ENCODE measurements at regions not wholly inside any gene's neighbourhood (a gene's known extent, or its start where the extent isn't known, plus 50 kb on each side); places are given as distances from the start of the nearest gene placed in this dataset.

DNA sequence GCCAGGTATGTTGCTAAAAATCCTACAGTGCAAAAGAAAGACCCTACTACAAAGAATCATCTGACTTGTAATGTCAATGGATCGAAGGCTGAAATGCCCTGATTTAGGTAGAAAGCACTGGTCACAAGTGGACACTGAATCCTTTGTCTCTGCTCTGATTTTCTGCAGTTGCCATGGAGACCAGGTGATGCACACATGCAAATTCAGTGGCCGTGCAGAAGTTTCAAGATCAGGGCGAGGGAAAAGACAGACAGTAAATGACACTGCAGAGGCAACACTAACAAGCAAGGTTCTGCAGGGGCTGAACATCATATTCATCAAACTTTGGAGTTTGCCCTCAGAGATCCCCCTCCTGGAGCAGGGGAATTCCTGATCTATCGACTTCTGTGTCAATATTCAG, 370.3 kb upstream of the TMEM132C start:
- no peak overlapping the region for H3K4me3 ChIP-seq (ENCODE audit: low read length)
- no peaks in the 10 kb centered on the region for H3K79me2 ChIP-seq (replicated peaks; ENCODE audit: insufficient read depth, low read length)
- TF ChIP-seq CTCF (IDR thresholded peaks at IDR 0.05; ENCODE audit: poor library complexity, severe bottlenecking), result no peak
- H3K4me2 ChIP-seq (ENCODE audit: low read length), result no peak overlapping the region
- H3K9ac ChIP-seq (ENCODE audit: low read length), result no peak overlapping the region
- H3K27me3 ChIP-seq (ENCODE audit: insufficient read depth, low read depth, low read length), result no peaks in the 10 kb centered on the region
- no peak overlapping the region for H2AFZ ChIP-seq (ENCODE audit: low read depth, low read length)
- H3K9me2 ChIP-seq (ENCODE audit: insufficient read depth, low read length), result no peaks in the 10 kb centered on the region
- H3K36me3 ChIP-seq (ENCODE audit: insufficient read depth, low read length), result no peaks in the 10 kb centered on the region
- H3K9me3 ChIP-seq (ENCODE audit: low read length), result no peaks in the 10 kb centered on the region
- no peaks in the 10 kb centered on the region for H4K20me1 ChIP-seq (ENCODE audit: insufficient read depth)
- no peaks in the 10 kb centered on the region for H3F3A ChIP-seq (ENCODE audit: insufficient read depth, low read length, poor library complexity, severe bottlenecking)
- peak overlapping the region; percentile 6 for H3K27ac ChIP-seq (ENCODE audit: low read length)

- no peaks in the 10 kb centered on the region for H3K27me3 ChIP-seq (ENCODE audit: insufficient read depth, low read depth, low read length)
Observed at GRCh38 chr12:127898616-127899015, 368.4 kb upstream of the TMEM132C start.

More at GRCh38 chr12:127898616-127899015, 368.4 kb upstream of the TMEM132C start:
- no peaks in the 10 kb centered on the region for H3K79me2 ChIP-seq (replicated peaks; ENCODE audit: insufficient read depth, low read length)
- H3K4me3 ChIP-seq (ENCODE audit: low read length), result no peak overlapping the region
- no peak overlapping the region for H3K27ac ChIP-seq (ENCODE audit: low read length)
- no peaks in the 10 kb centered on the region for H4K20me1 ChIP-seq (ENCODE audit: insufficient read depth)
- H3K9me2 ChIP-seq (ENCODE audit: insufficient read depth, low read length), result no peaks in the 10 kb centered on the region
- no peak overlapping the region for H2AFZ ChIP-seq (ENCODE audit: low read depth, low read length)
- H3K9ac ChIP-seq (ENCODE audit: low read length), result no peak overlapping the region
- no peaks in the 10 kb centered on the region for H3K9me3 ChIP-seq (ENCODE audit: low read length)
- H3F3A ChIP-seq (ENCODE audit: insufficient read depth, low read length, poor library complexity, severe bottlenecking), result no peaks in the 10 kb centered on the region
- no peaks in the 10 kb centered on the region for H3K36me3 ChIP-seq (ENCODE audit: insufficient read depth, low read length)
- TF ChIP-seq CTCF (IDR thresholded peaks at IDR 0.05; ENCODE audit: poor library complexity, severe bottlenecking) (no peak), TAF1 (IDR thresholded peaks at IDR 0.05; ENCODE audit: low read depth) (no peak), MXI1 (conservative IDR thresholded peaks at IDR 0.05; ENCODE audit: poor library complexity, severe bottlenecking) (no peak), RAD21 (conservative IDR thresholded peaks at IDR 0.05) (no peak), POLR2AphosphoS5 (IDR thresholded peaks at IDR 0.05) (no peak), EZH2 (IDR thresholded peaks at IDR 0.05; ENCODE audit: borderline replicate concordance, insufficient read depth, low read length, poor library complexity, severe bottlenecking) (no peak), SMC3 (conservative IDR thresholded peaks at IDR 0.05; ENCODE audit: poor library complexity) (no peak), EP300 (conservative IDR thresholded peaks at IDR 0.05; ENCODE audit: poor library complexity, severe bottlenecking) (no peak)
- TF ChIP-seq, protein P1, sequence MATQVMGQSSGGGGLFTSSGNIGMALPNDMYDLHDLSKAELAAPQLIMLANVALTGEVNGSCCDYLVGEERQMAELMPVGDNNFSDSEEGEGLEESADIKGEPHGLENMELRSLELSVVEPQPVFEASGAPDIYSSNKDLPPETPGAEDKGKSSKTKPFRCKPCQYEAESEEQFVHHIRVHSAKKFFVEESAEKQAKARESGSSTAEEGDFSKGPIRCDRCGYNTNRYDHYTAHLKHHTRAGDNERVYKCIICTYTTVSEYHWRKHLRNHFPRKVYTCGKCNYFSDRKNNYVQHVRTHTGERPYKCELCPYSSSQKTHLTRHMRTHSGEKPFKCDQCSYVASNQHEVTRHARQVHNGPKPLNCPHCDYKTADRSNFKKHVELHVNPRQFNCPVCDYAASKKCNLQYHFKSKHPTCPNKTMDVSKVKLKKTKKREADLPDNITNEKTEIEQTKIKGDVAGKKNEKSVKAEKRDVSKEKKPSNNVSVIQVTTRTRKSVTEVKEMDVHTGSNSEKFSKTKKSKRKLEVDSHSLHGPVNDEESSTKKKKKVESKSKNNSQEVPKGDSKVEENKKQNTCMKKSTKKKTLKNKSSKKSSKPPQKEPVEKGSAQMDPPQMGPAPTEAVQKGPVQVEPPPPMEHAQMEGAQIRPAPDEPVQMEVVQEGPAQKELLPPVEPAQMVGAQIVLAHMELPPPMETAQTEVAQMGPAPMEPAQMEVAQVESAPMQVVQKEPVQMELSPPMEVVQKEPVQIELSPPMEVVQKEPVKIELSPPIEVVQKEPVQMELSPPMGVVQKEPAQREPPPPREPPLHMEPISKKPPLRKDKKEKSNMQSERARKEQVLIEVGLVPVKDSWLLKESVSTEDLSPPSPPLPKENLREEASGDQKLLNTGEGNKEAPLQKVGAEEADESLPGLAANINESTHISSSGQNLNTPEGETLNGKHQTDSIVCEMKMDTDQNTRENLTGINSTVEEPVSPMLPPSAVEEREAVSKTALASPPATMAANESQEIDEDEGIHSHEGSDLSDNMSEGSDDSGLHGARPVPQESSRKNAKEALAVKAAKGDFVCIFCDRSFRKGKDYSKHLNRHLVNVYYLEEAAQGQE (IDR thresholded peaks at IDR 0.05; ENCODE audit: borderline replicate concordance), result no peak
- no peak overlapping the region for H3K4me2 ChIP-seq (ENCODE audit: low read length)
